WTC11 (cell line): ENCODE measurements at regions not wholly inside any gene's neighbourhood (a gene's known extent, or its start where the extent isn't known, plus 50 kb on each side); places are given as distances from the start of the nearest gene placed in this dataset.

ENCODE experiments used
- ATAC-seq: fragments of 200-7000 bp; cut with Tn5 transposase; 2 replicates; pipeline ENCODE4 v1.10.0; 2021; ENCODE audit warnings: mild to moderate bottlenecking, moderate library complexity
- CTCF ChIA-PET: fragments of 300-600 bp; sonication (Branson Sonifier 250); formaldehyde crosslinking; loops from one replicate; lab custom pipeline; 2021; ENCODE audit warnings: antibody characterized with exemption; lab: Charles Lee
- POLR2A ChIA-PET: fragments of 350-600 bp; sonication (Branson Sonifier 250); formaldehyde crosslinking; loops from one replicate; lab custom pipeline; 2021; ENCODE audit warnings: antibody characterized with exemption; lab: Charles Lee
- DNase-seq: peaks from one replicate; pipeline ENCODE4 v3.0.0; 2021; ENCODE audit warnings: low spot score
- H3K27ac Mint-ChIP-seq: 2 replicates; pipeline ENCODE4 v1.8.0; 2021; ENCODE audit warnings: mixed read lengths
- H3K27me3 Mint-ChIP-seq: 2 replicates; pipeline ENCODE4 v1.8.0; 2021; ENCODE audit warnings: low read depth, mild to moderate bottlenecking, moderate library complexity, mixed read lengths
- H3K36me3 Mint-ChIP-seq: 2 replicates; pipeline ENCODE4 v1.8.0; 2021; ENCODE audit warnings: mixed read lengths
- H3K4me1 Mint-ChIP-seq: 2 replicates; pipeline ENCODE4 v1.8.0; 2022; ENCODE audit warnings: mixed read lengths
- H3K4me3 Mint-ChIP-seq: 2 replicates; pipeline ENCODE4 v1.8.0; 2021; ENCODE audit warnings: mild to moderate bottlenecking, moderate library complexity, mixed read lengths
- H3K9me3 Mint-ChIP-seq: 2 replicates; pipeline ENCODE4 v1.8.0; 2021; ENCODE audit warnings: mixed read lengths
- ESRRA ChIP-seq: sonication (generic); formaldehyde crosslinking; IDR thresholded peaks from 2 replicates; pipeline ENCODE4 v1.8.1; 2022; ENCODE audit warnings: mild to moderate bottlenecking, missing genetic modification reagents, borderline replicate concordance
- FOXP1 ChIP-seq: sonication (generic); formaldehyde crosslinking; IDR thresholded peaks from 2 replicates; pipeline ENCODE4 v1.8.0; 2022; ENCODE audit warnings: missing genetic modification reagents, mild to moderate bottlenecking, moderate library complexity, borderline replicate concordance
- KAT7 ChIP-seq: sonication (generic); formaldehyde crosslinking; IDR thresholded peaks from 2 replicates; pipeline ENCODE4 v1.8.1; 2023; ENCODE audit warnings: missing genetic modification reagents, mild to moderate bottlenecking, borderline replicate concordance
- MYBL2 ChIP-seq: sonication (generic); formaldehyde crosslinking; IDR thresholded peaks from 2 replicates; pipeline ENCODE4 v1.8.1; 2023; ENCODE audit warnings: mild to moderate bottlenecking, moderate library complexity, missing genetic modification reagents
- RORB ChIP-seq: fragments of 250-450 bp; sonication (Bioruptor Pico); IDR thresholded peaks from 2 replicates; pipeline ENCODE4 v1.9.0; 2021; ENCODE audit warnings: mild to moderate bottlenecking
- TCF7 ChIP-seq: sonication (generic); formaldehyde crosslinking; IDR thresholded peaks from 2 replicates; pipeline ENCODE4 v1.8.0; 2022; ENCODE audit warnings: mild to moderate bottlenecking, low read depth, missing genetic modification reagents, moderate library complexity
- ZNF138 ChIP-seq: sonication (generic); formaldehyde crosslinking; conservative IDR thresholded peaks from 2 replicates; pipeline ENCODE4 v1.8.1; 2022; ENCODE audit warnings: mild to moderate bottlenecking, moderate library complexity, missing genetic modification reagents
- ZNF671 ChIP-seq: fragments of 250-450 bp; sonication (Bioruptor Pico); IDR thresholded peaks from 2 replicates; pipeline ENCODE4 v1.8.0; 2021; ENCODE audit warnings: mild to moderate bottlenecking
- TF ChIP-seq, protein P1 (sequence below): sonication (generic); formaldehyde crosslinking; IDR thresholded peaks from 2 replicates; pipeline ENCODE4 v1.8.1; 2022; ENCODE audit warnings: low read depth, missing genetic modification reagents, borderline replicate concordance
- TF ChIP-seq, protein P2 (sequence below): sonication (generic); formaldehyde crosslinking; IDR thresholded peaks from 2 replicates; pipeline ENCODE4 v1.8.0; 2023; ENCODE audit warnings: missing genetic modification reagents, mild to moderate bottlenecking, borderline replicate concordance
- TF ChIP-seq, protein P3 (sequence below): sonication (generic); formaldehyde crosslinking; IDR thresholded peaks from 2 replicates; pipeline ENCODE4 v1.8.0; 2023; ENCODE audit warnings: mild to moderate bottlenecking, missing genetic modification reagents
- TF ChIP-seq, protein P4 (sequence below): fragments of 250-450 bp; sonication (Bioruptor Pico); conservative IDR thresholded peaks from 2 replicates; pipeline ENCODE4 v1.9.0; 2021; ENCODE audit warnings: mild to moderate bottlenecking
- TF ChIP-seq, protein P5 (sequence below): sonication (generic); formaldehyde crosslinking; IDR thresholded peaks from 2 replicates; pipeline ENCODE4 v1.8.1; 2023; ENCODE audit warnings: mild to moderate bottlenecking, missing genetic modification reagents, moderate library complexity
- TF ChIP-seq, protein P6 (sequence below): fragments of 250-450 bp; sonication (Bioruptor Pico); IDR thresholded peaks from 2 replicates; pipeline ENCODE4 v1.9.0; 2021; ENCODE audit warnings: moderate library complexity, mild to moderate bottlenecking, inconsistent platforms, borderline replicate concordance
- TF ChIP-seq, protein P7 (sequence below): sonication (generic); formaldehyde crosslinking; IDR thresholded peaks from 2 replicates; pipeline ENCODE4 v1.8.0; 2022; ENCODE audit warnings: mild to moderate bottlenecking, missing genetic modification reagents
- TF ChIP-seq, protein P8 (sequence below): sonication (generic); formaldehyde crosslinking; IDR thresholded peaks from 2 replicates; pipeline ENCODE4 v1.8.0; 2022; ENCODE audit warnings: mild to moderate bottlenecking, missing genetic modification reagents
- TF ChIP-seq, protein P9 (sequence below): fragments of 250-450 bp; sonication (Bioruptor Pico); IDR thresholded peaks from 2 replicates; pipeline ENCODE4 v1.8.0; 2021; ENCODE audit warnings: mild to moderate bottlenecking

DNA sequence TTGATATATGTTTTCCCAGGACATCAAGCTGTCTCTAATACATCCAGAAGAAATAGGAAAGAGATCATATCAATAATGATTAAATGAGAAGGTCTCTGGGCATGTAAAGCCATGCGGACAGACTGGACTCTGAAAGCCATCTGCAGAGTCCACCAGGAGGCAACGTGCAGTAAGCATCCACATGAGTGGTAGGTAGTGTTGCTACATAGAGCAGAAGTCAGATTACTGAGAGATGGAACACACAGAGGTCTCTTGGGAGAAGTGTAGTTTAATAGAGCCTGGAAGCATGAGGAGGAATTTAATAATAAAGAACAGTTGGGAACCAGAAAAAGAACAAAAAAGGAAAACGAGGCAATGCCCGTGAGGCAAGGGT lies 758.1 kb upstream of the DDX18 start (continued):
- TF ChIP-seq, protein P1, sequence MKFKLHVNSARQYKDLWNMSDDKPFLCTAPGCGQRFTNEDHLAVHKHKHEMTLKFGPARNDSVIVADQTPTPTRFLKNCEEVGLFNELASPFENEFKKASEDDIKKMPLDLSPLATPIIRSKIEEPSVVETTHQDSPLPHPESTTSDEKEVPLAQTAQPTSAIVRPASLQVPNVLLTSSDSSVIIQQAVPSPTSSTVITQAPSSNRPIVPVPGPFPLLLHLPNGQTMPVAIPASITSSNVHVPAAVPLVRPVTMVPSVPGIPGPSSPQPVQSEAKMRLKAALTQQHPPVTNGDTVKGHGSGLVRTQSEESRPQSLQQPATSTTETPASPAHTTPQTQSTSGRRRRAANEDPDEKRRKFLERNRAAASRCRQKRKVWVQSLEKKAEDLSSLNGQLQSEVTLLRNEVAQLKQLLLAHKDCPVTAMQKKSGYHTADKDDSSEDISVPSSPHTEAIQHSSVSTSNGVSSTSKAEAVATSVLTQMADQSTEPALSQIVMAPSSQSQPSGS (CRISPR knock-in tag): no peak
- TF ChIP-seq MYBL2 (no peak), FOXP1 (CRISPR knock-in tag) (no peak), ESRRA (CRISPR knock-in tag) (no peak), KAT7 (CRISPR knock-in tag) (no peak), RORB (CRISPR knock-in tag) (no peak)
- TF ChIP-seq, protein P2, sequence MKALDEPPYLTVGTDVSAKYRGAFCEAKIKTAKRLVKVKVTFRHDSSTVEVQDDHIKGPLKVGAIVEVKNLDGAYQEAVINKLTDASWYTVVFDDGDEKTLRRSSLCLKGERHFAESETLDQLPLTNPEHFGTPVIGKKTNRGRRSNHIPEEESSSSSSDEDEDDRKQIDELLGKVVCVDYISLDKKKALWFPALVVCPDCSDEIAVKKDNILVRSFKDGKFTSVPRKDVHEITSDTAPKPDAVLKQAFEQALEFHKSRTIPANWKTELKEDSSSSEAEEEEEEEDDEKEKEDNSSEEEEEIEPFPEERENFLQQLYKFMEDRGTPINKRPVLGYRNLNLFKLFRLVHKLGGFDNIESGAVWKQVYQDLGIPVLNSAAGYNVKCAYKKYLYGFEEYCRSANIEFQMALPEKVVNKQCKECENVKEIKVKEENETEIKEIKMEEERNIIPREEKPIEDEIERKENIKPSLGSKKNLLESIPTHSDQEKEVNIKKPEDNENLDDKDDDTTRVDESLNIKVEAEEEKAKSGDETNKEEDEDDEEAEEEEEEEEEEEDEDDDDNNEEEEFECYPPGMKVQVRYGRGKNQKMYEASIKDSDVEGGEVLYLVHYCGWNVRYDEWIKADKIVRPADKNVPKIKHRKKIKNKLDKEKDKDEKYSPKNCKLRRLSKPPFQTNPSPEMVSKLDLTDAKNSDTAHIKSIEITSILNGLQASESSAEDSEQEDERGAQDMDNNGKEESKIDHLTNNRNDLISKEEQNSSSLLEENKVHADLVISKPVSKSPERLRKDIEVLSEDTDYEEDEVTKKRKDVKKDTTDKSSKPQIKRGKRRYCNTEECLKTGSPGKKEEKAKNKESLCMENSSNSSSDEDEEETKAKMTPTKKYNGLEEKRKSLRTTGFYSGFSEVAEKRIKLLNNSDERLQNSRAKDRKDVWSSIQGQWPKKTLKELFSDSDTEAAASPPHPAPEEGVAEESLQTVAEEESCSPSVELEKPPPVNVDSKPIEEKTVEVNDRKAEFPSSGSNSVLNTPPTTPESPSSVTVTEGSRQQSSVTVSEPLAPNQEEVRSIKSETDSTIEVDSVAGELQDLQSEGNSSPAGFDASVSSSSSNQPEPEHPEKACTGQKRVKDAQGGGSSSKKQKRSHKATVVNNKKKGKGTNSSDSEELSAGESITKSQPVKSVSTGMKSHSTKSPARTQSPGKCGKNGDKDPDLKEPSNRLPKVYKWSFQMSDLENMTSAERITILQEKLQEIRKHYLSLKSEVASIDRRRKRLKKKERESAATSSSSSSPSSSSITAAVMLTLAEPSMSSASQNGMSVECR (CRISPR knock-in tag): no peak
- TF ChIP-seq, protein P3, sequence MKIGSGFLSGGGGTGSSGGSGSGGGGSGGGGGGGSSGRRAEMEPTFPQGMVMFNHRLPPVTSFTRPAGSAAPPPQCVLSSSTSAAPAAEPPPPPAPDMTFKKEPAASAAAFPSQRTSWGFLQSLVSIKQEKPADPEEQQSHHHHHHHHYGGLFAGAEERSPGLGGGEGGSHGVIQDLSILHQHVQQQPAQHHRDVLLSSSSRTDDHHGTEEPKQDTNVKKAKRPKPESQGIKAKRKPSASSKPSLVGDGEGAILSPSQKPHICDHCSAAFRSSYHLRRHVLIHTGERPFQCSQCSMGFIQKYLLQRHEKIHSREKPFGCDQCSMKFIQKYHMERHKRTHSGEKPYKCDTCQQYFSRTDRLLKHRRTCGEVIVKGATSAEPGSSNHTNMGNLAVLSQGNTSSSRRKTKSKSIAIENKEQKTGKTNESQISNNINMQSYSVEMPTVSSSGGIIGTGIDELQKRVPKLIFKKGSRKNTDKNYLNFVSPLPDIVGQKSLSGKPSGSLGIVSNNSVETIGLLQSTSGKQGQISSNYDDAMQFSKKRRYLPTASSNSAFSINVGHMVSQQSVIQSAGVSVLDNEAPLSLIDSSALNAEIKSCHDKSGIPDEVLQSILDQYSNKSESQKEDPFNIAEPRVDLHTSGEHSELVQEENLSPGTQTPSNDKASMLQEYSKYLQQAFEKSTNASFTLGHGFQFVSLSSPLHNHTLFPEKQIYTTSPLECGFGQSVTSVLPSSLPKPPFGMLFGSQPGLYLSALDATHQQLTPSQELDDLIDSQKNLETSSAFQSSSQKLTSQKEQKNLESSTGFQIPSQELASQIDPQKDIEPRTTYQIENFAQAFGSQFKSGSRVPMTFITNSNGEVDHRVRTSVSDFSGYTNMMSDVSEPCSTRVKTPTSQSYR (CRISPR knock-in tag): no peak
- TF ChIP-seq, protein P4, sequence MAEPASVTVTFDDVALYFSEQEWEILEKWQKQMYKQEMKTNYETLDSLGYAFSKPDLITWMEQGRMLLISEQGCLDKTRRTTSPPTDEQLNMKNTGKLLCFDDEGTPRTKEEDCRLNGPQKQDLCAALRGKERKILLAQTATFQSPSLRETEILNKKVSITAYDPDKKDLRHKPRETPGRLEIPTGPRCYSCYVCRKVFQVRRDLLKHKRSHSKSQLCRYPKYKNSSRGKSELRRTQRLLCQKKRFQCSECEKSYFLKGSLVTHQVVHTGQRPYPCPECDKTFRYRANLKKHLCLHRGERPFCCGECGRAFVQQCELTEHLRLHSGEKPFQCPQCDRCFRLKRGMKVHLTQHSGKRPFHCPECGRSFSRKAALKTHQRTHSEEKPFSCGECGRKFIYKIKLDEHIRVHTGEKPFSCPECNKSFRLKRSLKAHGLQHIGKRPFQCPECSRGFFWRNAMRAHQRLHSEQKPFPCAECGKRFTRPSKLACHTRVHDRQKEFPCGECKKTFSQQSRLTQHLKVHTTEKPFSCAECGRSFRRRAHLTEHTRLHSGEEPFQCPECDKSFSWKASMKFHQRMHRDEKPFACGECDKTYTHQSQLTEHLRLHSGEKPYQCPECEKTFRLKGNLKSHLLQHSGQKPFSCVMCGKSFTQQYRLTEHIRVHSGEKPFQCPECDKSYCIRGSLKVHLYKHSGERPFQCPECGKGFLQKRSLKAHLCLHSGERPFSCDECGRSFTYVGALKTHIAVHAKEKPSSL (CRISPR knock-in tag): no peak

DNA sequence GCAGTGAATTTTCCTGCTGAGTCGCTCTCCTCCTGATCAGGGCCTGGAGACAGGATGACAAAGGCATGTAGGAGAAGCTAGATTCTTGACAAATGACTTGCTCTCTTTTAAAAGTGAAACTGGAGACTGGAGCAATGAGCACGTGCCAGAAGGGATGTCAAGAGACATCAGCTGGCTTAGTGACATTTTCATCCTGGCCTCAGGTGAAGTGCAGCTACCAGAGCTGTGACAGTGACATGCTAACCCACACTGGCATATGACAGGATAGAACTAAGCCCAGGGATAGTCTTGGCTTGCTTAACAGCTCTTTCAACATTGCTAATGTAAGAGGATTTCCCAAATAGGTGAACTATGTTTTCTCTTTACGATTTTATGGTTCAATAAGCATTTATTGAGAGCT lies 757.5 kb upstream of the DDX18 start:
- Mint-ChIP-seq H3K27me3 (peaks cover 7% of the 10 kb centered on the region), H3K36me3 (no peaks in the 10 kb centered on the region), H3K9me3 (no peaks in the 10 kb centered on the region), H3K4me1 (peaks cover 10% of the 10 kb centered on the region), H3K27ac (no peak overlapping the region), H3K4me3 (no peak overlapping the region)
- CTCF ChIA-PET: no interaction called here
- TF ChIP-seq KAT7 (CRISPR knock-in tag) (no peak), TCF7 (CRISPR knock-in tag) (no peak)
- TF ChIP-seq, protein P5, sequence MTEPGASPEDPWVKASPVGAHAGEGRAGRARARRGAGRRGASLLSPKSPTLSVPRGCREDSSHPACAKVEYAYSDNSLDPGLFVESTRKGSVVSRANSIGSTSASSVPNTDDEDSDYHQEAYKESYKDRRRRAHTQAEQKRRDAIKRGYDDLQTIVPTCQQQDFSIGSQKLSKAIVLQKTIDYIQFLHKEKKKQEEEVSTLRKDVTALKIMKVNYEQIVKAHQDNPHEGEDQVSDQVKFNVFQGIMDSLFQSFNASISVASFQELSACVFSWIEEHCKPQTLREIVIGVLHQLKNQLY (CRISPR knock-in tag): no peak
- DNase-seq (no peak), ATAC-seq (no peak)
- POLR2A ChIA-PET: no interaction called here

DNA sequence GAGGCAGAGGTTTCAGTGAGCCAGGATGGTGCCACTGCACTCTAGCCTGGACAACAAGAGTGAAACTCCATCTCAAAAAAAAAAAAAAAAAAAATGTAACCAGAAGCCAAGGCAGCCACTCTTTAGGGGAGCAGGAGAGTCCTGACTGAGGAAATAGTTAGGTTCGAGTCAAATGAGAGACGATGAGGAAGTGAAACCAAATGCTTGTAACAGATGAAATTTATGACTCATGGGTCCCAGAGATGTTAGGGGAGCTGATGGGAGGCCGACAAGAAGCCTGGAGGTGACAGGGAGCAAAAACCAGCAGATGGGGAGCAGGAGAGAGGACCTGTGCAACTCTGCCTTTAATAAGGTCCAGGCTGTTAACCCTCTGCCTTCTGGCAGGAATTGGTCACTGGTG lies 756.1 kb upstream of the DDX18 start:
- no peak for DNase-seq
- Mint-ChIP-seq H3K27me3 (peaks cover 7% of the 10 kb centered on the region), H3K4me1 (peaks cover 10% of the 10 kb centered on the region), H3K4me3 (no peak overlapping the region), H3K9me3 (no peaks in the 10 kb centered on the region), H3K36me3 (no peaks in the 10 kb centered on the region), H3K27ac (no peak overlapping the region)
- POLR2A ChIA-PET: no interaction called here
- ATAC-seq: no peak
- CTCF ChIA-PET: interaction anchor here (0.6 kb wide), 1 partner anchor 373 kb away, joined by 4 read pairs; no protein-coding TSS in a partner anchor
- TF ChIP-seq, protein P6, sequence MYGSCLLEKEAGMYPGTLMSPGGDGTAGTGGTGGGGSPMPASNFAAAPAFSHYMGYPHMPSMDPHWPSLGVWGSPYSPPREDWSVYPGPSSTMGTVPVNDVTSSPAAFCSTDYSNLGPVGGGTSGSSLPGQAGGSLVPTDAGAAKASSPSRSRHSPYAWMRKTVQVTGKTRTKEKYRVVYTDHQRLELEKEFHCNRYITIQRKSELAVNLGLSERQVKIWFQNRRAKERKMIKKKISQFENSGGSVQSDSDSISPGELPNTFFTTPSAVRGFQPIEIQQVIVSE (CRISPR knock-in tag): no peak
- TF ChIP-seq ZNF671 (CRISPR knock-in tag): no peak
- TF ChIP-seq, protein P7, sequence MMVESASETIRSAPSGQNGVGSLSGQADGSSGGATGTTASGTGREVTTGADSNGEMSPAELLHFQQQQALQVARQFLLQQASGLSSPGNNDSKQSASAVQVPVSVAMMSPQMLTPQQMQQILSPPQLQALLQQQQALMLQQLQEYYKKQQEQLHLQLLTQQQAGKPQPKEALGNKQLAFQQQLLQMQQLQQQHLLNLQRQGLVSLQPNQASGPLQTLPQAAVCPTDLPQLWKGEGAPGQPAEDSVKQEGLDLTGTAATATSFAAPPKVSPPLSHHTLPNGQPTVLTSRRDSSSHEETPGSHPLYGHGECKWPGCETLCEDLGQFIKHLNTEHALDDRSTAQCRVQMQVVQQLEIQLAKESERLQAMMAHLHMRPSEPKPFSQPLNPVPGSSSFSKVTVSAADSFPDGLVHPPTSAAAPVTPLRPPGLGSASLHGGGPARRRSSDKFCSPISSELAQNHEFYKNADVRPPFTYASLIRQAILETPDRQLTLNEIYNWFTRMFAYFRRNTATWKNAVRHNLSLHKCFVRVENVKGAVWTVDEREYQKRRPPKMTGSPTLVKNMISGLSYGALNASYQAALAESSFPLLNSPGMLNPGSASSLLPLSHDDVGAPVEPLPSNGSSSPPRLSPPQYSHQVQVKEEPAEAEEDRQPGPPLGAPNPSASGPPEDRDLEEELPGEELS (CRISPR knock-in tag): no peak
- TF ChIP-seq, protein P8, sequence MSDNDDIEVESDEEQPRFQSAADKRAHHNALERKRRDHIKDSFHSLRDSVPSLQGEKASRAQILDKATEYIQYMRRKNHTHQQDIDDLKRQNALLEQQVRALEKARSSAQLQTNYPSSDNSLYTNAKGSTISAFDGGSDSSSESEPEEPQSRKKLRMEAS (CRISPR knock-in tag): no peak
- TF ChIP-seq, protein P9, sequence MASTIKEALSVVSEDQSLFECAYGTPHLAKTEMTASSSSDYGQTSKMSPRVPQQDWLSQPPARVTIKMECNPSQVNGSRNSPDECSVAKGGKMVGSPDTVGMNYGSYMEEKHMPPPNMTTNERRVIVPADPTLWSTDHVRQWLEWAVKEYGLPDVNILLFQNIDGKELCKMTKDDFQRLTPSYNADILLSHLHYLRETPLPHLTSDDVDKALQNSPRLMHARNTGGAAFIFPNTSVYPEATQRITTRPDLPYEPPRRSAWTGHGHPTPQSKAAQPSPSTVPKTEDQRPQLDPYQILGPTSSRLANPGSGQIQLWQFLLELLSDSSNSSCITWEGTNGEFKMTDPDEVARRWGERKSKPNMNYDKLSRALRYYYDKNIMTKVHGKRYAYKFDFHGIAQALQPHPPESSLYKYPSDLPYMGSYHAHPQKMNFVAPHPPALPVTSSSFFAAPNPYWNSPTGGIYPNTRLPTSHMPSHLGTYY: no peak
- no peak for TF ChIP-seq ZNF138 (CRISPR knock-in tag)
